ENCODE measurements at regions not wholly inside any gene's neighbourhood (a gene's known extent, or its start where the extent isn't known, plus 50 kb on each side); places are given as distances from the start of the nearest gene placed in this dataset.

GRCh38 chr20:24868959-24869358 is 80.1 kb upstream of the CST7 start:
- DNase-seq (ENCODE audit: low read depth in 2 of 2) = no peak

GRCh38 chr20:24870057-24870456 is 79.0 kb upstream of the CST7 start:
- DNase-seq (ENCODE audit: low read depth in 2 of 2) = no peak

DNA sequence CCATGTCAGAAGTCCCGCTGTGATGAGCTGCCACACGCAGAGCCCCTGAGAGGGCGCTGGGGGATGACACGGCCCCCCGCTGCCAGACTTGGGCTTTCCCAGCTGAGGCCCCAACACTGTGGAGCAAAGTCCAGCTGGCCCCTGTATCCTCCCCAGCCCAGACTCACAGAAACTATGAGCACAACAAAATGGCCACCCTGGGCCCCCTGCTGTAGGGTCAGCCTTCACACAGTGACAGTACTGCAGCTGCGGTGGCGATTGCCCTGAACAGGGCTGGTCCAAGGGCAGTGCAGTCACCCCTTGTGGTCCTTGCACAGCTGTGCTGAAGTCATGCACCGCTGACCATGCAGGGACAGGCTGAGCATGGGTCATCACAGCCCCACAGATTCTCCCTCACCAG is 78.2 kb upstream of the CST7 start:
- no peak for DNase-seq (ENCODE audit: low read depth in 2 of 2)

- DNase-seq (ENCODE audit: low read depth in 2 of 2) = no peak
Measured at GRCh38 chr20:24871480-24872213, 77.4 kb upstream of the CST7 start.

GRCh38 chr20:24872291-24873024 is 76.6 kb upstream of the CST7 start:
- no peak for DNase-seq (ENCODE audit: low read depth in 2 of 2)

DNA sequence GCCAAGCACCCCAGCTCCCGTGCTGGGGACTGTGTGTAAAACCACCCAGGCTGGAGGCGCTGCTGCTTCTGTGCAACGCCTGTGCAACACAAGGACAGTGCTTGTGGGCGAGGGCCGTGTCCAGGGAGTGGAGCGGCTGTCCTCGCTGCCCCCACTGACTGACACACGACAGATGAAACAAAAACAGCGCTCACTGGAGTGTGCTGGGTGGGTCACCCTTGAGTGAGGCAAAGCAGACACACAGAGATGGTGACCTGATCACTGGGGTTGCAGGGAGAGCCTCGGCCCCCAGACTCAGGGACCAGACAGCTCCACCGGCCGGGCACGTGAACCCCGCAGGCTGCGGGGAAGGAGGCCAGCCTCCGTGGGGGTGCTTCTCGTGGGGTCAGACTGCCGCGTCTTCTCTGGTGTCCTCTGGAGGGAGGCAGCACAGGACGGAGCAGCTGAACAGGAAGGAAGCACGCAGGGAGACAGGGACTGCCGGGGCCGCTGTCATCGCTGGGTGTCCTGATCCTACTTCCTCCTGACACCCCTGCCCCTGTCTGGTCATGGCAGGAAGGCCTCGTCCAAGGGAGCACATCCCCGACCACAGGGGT is 75.9 kb upstream of the CST7 start:
- DNase-seq (ENCODE audit: low read depth in 2 of 2) = no peak

DNA sequence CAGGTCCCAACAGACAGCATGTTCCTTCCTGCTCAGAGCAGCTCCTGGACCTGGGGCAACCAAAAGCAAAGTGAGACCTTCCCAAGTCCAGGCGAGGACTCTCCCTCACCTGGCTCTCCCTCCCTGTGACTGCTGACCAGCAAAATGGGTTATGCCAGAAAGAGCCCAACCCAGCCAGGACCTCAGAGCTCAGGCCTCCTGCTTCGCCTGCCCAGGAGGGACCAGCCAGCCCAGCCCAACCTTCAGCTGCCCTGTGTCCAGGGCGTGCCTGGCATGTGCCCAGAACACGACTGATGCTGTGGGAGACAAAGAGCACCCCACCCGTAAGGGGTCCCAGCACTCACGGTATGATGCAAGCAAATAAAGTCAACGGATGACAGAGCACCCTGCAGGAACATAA is 74.0 kb upstream of the CST7 start:
- no peak for DNase-seq (ENCODE audit: low read depth in 2 of 2)

DNA sequence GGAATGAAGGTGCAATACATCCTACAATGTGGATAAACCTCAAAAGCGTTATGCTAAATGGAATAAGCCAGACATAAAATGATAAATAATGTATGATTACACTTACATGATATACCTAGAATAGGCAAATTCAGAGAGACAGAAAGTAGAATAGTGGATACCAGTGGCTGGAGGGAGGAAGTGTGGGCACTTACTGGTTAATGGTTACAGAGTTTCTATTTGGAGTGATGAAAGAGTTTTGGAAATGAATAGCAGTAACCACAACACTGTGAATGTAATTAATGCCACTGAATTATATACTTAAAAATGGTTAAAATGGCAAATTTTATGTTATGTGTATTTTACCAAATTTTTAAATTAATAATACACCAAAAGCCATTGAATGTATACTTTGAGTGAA is 71.4 kb upstream of the CST7 start:
- no peak for DNase-seq (ENCODE audit: low read depth in 2 of 2)

DNA sequence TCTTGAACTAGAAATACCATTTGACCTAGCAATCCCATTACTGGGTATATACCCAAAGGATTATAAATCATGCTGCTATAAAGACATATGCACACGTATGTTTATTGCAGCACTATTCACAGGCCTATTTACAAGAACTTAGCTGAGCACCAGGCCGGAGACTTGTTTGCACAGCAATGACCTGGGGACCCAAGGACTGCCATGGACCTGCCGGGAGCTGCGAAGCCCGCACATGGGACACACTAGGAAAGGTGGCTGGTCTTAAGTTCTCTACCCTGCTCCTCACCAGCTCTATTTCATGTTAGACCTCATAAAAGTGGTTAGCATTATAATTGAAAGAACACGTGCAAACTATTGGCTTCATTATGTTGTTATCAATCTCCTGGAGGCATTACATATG is 70.4 kb upstream of the CST7 start:
- no peak for DNase-seq (ENCODE audit: low read depth in 2 of 2)

DNA sequence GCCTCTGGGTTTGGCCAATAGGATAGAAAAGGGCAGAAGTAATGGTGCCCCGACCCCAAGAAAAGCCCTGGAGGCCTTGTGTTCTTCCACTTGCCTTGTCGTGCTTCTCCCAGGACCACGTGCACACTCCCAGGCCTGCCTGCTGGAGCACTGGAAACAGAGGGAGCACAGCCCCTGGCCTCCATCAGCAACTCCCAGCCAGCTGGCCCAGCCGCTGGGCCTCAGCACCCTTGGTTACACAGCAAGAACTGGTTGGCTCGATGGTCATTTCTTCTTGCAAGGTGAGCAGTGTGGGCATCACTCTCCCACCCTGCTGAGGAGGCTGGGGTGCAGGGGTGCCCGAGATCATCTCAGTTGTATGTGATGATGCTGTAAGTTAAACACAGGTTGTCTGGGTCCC is 69.2 kb upstream of the CST7 start:
- DNase-seq (ENCODE audit: low read depth in 2 of 2) = no peak

GRCh38 chr20:24880356-24880755 is 68.7 kb upstream of the CST7 start:
- no peak for DNase-seq (ENCODE audit: low read depth in 2 of 2)

DNA sequence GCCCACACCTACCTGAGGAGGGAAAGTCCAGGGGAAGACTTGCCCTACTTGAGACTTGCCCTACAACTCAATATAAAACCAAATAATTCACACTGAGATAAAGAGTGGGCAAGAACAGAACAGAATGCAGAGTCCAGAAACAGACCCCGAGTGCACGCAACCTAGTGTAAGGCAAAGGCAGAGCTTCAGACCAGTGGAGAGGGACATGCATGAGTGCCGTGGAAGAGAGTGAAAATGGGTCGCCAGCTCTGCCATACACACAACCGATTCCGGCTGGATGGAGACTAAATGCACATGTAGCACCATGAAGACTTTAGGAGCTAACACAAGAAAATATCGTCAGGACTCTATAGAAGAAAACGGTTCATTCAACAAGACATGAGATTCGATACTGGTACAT is 58.8 kb upstream of the CST7 start:
- no peak for DNase-seq (ENCODE audit: low read depth in 2 of 2)

DNA sequence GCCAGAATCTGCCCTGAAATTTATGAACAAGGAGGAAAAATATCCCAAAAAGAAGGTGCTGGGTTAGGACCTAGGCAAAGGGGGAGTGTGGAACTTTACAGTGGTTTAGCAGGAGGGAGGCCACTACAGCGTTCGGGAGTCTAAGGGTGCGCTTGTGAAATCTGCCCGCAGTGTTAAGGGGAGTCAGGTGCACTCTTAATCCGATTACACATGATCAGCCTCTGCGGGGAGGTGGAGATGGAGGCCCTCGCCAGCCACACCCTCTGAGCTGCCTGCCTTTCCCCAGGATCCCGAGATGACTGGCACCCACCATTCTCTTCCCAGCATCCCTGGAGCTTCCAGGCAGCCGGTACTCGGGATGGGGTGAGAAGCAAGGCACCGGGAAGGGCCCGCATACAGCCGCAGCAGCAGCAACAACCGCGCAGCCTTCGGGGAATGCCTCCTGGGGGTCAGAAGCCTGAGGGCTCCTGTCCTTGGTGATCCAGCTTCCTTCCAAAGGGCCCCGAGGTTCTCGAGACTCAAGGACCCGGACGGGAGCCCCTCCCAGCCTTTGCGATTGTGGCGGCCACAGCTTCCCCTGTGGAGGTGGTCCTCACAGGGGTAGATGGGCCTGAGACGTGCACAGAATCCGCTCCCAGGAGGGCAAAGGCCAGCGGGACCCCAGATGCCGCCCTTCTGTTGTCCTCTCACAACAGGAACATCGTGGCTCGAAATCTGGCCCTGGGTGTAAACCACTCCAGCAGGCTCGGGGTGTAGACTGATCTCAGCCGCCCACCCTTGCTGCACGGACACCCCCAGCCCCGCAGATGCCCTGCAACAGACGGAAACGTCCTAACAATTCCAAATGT is 57.3 kb upstream of the CST7 start:
- DNase-seq (ENCODE audit: low read depth in 2 of 2) = no peak

DNA sequence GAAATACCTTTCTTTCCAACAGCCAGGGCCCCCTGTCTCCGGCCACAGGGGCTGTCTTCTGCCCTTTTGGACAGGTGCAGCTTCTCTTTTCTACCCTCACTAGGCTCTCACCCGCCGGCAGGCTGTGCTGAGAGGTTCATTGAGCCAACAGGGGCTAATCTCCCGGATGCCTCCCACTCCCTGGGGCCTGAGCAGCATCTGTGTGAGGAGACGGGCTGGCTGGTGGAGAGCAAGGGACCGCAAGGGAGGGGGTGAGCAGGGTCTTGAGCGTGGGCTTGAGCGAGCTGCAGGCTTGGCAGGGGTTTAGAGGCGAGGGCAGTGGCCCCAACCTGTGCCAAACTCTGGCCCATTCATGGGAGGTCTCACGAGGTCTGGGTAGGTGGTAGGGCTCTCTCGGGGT is 56.5 kb upstream of the CST7 start:
- DNase-seq (ENCODE audit: low read depth in 2 of 2) = no peak

- DNase-seq (ENCODE audit: low read depth in 2 of 2) = no peak
Measured at GRCh38 chr20:24892931-24893330, 56.1 kb upstream of the CST7 start.

- DNase-seq (ENCODE audit: low read depth in 2 of 2) = no peak
Measured at GRCh38 chr20:24894488-24894887, 54.6 kb upstream of the CST7 start.

GRCh38 chr20:24894967-24895366 is 54.1 kb upstream of the CST7 start:
- DNase-seq (ENCODE audit: low read depth in 2 of 2) = no peak

GRCh38 chr20:24895431-24895830 is 53.6 kb upstream of the CST7 start:
- DNase-seq (ENCODE audit: low read depth in 2 of 2) = no peak

- DNase-seq (ENCODE audit: low read depth in 2 of 2) = no peak
Measured at GRCh38 chr20:24895898-24896658, 53.0 kb upstream of the CST7 start.

GRCh38 chr20:24896984-24897383 is 52.1 kb upstream of the CST7 start:
- DNase-seq (ENCODE audit: low read depth in 2 of 2) = no peak

- DNase-seq (ENCODE audit: low read depth in 2 of 2) = no peak
Measured at GRCh38 chr20:24897974-24898373, 51.1 kb upstream of the CST7 start.
